Memory B cell (primary cell): ENCODE measurements at regions not wholly inside any gene's neighbourhood (a gene's known extent, or its start where the extent isn't known, plus 50 kb on each side); places are given as distances from the start of the nearest gene placed in this dataset.
"Not testable (repeated sequence)": the region's sequence is repeated elsewhere in the genome, so short reads cannot be mapped to it uniquely, and the experiment has no call there.

Experiments used
- ATAC-seq: fragments of 150-1000 bp; cut with Tn5 transposase; 2 replicates; pipeline ENCODE4 v1.10.0; 2021; ENCODE audit warnings: low read depth, mild to moderate bottlenecking, moderate library complexity
- DNase-seq, 2 donors: peaks; one replicate each; pipeline ENCODE4 v3.0.0; 2022; ENCODE audit warnings: low spot score in 2 of 2
- H3K27ac Mint-ChIP-seq: one replicate; pipeline ENCODE4 v1.8.0; 2022; ENCODE audit warnings: mild to moderate bottlenecking, moderate library complexity, mixed read lengths
- H3K27me3 Mint-ChIP-seq: one replicate; pipeline ENCODE4 v1.8.0; 2022; ENCODE audit warnings: mixed read lengths
- H3K36me3 Mint-ChIP-seq: one replicate; pipeline ENCODE4 v1.8.0; 2022; ENCODE audit warnings: mild to moderate bottlenecking, mixed read lengths
- H3K4me1 Mint-ChIP-seq: one replicate; pipeline ENCODE4 v1.8.0; 2022; ENCODE audit warnings: mixed read lengths
- H3K4me3 Mint-ChIP-seq: one replicate; pipeline ENCODE4 v1.8.0; 2022; ENCODE audit warnings: mild to moderate bottlenecking, moderate library complexity, mixed read lengths
- H3K9me3 Mint-ChIP-seq: one replicate; pipeline ENCODE4 v1.8.0; 2022; ENCODE audit warnings: mixed read lengths

DNA sequence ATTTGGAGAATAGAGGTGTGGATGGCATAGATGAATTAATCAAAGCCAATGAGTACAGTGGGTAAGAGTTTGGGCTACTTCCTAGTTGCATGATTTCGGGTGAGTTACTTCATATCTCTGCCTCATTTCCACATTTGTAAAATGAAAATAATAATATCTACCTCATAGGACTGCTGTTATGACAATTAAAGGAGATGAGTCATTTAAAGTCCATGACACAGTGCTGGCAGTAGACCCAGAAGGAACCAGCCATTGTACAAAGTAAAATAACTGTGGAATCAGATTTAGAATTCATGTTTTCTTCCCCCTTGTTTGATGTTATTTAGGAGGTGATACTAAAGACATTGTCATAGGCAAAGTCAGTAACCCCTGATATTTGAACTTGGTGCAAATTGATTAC is 139.5 kb upstream of the SLC27A6 start:
- ATAC-seq (no peak), DNase-seq (no peak)
- Mint-ChIP-seq H3K27ac (no peak overlapping the region), H3K4me1 (no peaks in the 10 kb centered on the region), H3K4me3 (no peak overlapping the region), H3K27me3 (no peaks in the 10 kb centered on the region), H3K36me3 (no peaks in the 10 kb centered on the region), H3K9me3 (peaks cover 2% of the 10 kb centered on the region)

DNA sequence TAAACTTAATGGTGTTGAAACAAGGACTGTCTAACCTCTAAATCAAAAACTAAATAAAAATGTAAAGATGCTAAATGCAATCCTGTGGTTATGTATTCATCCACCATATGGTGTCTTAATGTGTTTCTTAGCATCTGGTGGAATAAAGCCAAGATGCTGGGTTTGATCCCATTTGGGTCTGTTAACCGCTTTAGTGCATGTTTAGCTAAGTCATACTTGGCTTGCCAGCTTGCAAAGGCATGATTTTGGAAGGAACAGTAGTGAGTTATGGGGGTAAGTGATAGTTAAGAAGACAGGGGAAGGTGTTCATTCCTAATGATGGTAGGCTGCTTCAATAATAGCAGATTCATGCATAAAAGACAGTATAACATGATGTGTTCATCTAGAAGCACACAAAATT is 139.0 kb upstream of the SLC27A6 start:
- Mint-ChIP-seq H3K27ac (no peak overlapping the region), H3K9me3 (peaks cover 2% of the 10 kb centered on the region), H3K36me3 (no peaks in the 10 kb centered on the region), H3K27me3 (no peaks in the 10 kb centered on the region), H3K4me1 (no peaks in the 10 kb centered on the region), H3K4me3 (no peak overlapping the region)
- DNase-seq (no peak), ATAC-seq (no peak)

GRCh38 chr5:128836571-128836970 is 128.7 kb upstream of the SLC27A6 start:
- DNase-seq (no peak), ATAC-seq (no peak)
- Mint-ChIP-seq H3K9me3 (no peaks in the 10 kb centered on the region), H3K27ac (no peak overlapping the region), H3K4me1 (no peaks in the 10 kb centered on the region), H3K36me3 (no peaks in the 10 kb centered on the region), H3K27me3 (no peaks in the 10 kb centered on the region), H3K4me3 (no peak overlapping the region)

GRCh38 chr5:128838623-128839022 is 126.7 kb upstream of the SLC27A6 start:
- Mint-ChIP-seq H3K36me3 (no peaks in the 10 kb centered on the region), H3K27me3 (no peaks in the 10 kb centered on the region), H3K27ac (no peak overlapping the region), H3K9me3 (no peaks in the 10 kb centered on the region), H3K4me1 (no peaks in the 10 kb centered on the region), H3K4me3 (no peak overlapping the region)
- DNase-seq, result no peak
- no peak for ATAC-seq

GRCh38 chr5:128842241-128842640 is 123.0 kb upstream of the SLC27A6 start:
- H3K4me1 Mint-ChIP-seq, result no peaks in the 10 kb centered on the region
- H3K27ac Mint-ChIP-seq, result no peak overlapping the region
- H3K27me3 Mint-ChIP-seq, result no peaks in the 10 kb centered on the region
- DNase-seq (no peak), ATAC-seq (no peak)
- no peaks in the 10 kb centered on the region for H3K36me3 Mint-ChIP-seq
- H3K9me3 Mint-ChIP-seq, result peaks cover 1% of the 10 kb centered on the region
- no peak overlapping the region for H3K4me3 Mint-ChIP-seq

- no peaks in the 10 kb centered on the region for H3K4me1 Mint-ChIP-seq
- ATAC-seq (no peak), DNase-seq (no peak)
- H3K4me3 Mint-ChIP-seq, result no peak overlapping the region
- no peaks in the 10 kb centered on the region for H3K27me3 Mint-ChIP-seq
- no peaks in the 10 kb centered on the region for H3K36me3 Mint-ChIP-seq
- peaks cover 12% of the 10 kb centered on the region for H3K9me3 Mint-ChIP-seq
- H3K27ac Mint-ChIP-seq, result no peak overlapping the region
Measured at GRCh38 chr5:128844354-128844923, 120.8 kb upstream of the SLC27A6 start.

- Mint-ChIP-seq H3K27me3 (no peaks in the 10 kb centered on the region), H3K4me3 (no peak overlapping the region), H3K36me3 (no peaks in the 10 kb centered on the region), H3K27ac (no peak overlapping the region), H3K9me3 (peaks cover 20% of the 10 kb centered on the region), H3K4me1 (no peaks in the 10 kb centered on the region)
- DNase-seq (no peak), ATAC-seq (no peak)
Measured at GRCh38 chr5:128850049-128850448, 115.2 kb upstream of the SLC27A6 start.

DNA sequence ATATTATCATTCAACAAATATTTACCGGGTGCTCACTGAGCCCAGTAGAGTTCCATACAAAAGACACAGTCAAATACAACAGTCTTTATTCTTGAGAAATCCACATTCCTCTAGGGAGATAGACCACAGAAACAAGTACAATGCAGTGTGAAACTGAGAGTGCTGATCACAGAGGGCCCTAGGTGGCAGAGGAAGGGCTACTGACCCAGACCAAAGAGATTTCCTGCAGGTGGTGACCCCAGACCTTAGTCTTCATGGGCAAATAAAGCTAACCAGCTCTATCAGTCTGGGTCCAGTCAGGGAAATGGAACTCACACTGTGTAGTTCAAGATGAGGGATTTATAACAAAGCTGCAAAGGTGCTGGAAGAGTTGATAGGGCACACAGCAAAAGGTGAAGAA is 110.4 kb upstream of the SLC27A6 start:
- no peak for DNase-seq
- peaks cover 7% of the 10 kb centered on the region for H3K9me3 Mint-ChIP-seq
- no peak overlapping the region for H3K27ac Mint-ChIP-seq
- no peak overlapping the region for H3K4me3 Mint-ChIP-seq
- H3K4me1 Mint-ChIP-seq, result no peaks in the 10 kb centered on the region
- ATAC-seq, result no peak
- no peaks in the 10 kb centered on the region for H3K36me3 Mint-ChIP-seq
- H3K27me3 Mint-ChIP-seq, result no peaks in the 10 kb centered on the region

DNA sequence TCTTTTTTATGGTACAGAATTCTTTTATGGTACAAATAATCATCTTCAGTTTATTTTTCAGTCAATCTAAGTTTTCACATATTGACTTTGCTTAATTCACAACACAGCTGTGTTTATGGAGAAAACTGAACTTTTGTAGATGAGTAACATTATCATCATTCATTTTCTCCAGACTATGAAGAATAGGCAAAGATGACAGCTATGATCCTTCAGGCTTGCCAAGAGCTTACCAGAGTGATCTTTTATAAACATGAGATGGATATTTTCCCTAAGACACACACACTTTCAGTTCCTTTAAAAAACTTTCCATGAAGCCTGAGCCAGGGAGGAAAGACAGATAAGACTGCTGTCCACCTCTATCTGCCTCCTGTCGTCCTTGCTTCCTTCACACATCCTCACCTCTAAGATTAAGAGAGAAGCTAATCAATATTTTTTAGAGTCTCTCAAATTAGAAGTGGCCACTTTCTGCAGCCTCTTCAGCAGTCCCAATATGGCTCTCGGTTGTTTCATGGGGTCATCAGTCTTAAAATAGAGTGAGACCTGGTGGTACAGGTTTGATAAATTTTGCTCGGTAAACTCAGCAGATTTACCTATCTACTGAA is 108.1 kb upstream of the SLC27A6 start:
- Mint-ChIP-seq H3K4me1 (no peaks in the 10 kb centered on the region), H3K9me3 (peaks cover 5% of the 10 kb centered on the region), H3K27ac (no peak overlapping the region), H3K27me3 (no peaks in the 10 kb centered on the region), H3K4me3 (no peak overlapping the region), H3K36me3 (no peaks in the 10 kb centered on the region)
- ATAC-seq (no peak), DNase-seq (no peak)

DNA sequence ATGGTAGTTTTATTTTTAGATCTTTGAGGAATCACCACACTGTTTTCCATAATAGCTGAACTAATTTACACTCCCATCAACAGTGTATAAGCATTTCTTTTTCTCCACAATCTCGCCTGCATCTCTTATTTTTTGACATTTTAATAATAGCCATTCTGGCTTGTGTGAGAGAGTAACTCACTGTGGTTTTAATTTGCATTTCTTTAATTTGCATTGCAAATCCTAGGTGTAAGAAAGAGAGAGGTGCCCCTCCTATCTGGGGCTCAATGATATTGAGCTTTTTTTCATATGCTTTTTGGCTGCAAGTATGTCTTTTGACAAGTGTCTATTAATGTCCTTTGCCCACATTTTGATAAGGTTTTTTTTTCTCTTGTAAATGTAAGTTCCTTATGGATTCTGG is 106.3 kb upstream of the SLC27A6 start:
- H3K4me1 Mint-ChIP-seq, result no peaks in the 10 kb centered on the region
- no peak for DNase-seq
- H3K4me3 Mint-ChIP-seq, result no peak overlapping the region
- H3K27ac Mint-ChIP-seq, result no peak overlapping the region
- no peak for ATAC-seq
- H3K36me3 Mint-ChIP-seq, result no peaks in the 10 kb centered on the region
- peaks cover 4% of the 10 kb centered on the region for H3K9me3 Mint-ChIP-seq
- H3K27me3 Mint-ChIP-seq, result no peaks in the 10 kb centered on the region

GRCh38 chr5:128861155-128861554 is 104.1 kb upstream of the SLC27A6 start:
- H3K36me3 Mint-ChIP-seq, H3K9me3 Mint-ChIP-seq, ATAC-seq: not testable (repeated sequence)

DNA sequence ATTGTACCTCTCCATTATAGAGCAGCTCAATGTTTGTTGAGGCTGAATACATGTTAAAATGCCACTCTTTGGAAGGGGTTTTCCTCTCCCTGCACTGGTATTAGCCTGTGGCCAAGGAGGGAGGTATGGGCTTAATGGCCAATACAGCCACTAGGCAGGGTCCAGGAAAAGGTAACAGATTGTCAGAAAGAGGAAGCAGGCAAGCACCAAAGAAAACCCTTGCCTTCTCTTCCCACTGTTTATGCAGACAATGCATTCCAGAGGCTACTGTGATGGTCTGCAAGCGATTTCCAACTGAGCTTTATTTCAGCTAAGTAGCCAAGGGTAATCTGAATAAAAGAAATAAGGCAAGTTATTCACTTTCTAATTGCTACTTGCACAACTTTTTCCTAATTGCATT is 95.3 kb upstream of the SLC27A6 start:
- Mint-ChIP-seq H3K4me3 (no peak overlapping the region), H3K9me3 (peaks cover 2% of the 10 kb centered on the region), H3K27me3 (no peaks in the 10 kb centered on the region), H3K4me1 (no peaks in the 10 kb centered on the region), H3K36me3 (no peaks in the 10 kb centered on the region), H3K27ac (no peak overlapping the region)
- ATAC-seq, result no peak
- no peak for DNase-seq

More at GRCh38 chr5:128861155-128861554, 104.1 kb upstream of the SLC27A6 start:
- not testable (repeated sequence) for H3K27me3 Mint-ChIP-seq, H3K27ac Mint-ChIP-seq, DNase-seq, H3K4me1 Mint-ChIP-seq, H3K4me3 Mint-ChIP-seq

DNA sequence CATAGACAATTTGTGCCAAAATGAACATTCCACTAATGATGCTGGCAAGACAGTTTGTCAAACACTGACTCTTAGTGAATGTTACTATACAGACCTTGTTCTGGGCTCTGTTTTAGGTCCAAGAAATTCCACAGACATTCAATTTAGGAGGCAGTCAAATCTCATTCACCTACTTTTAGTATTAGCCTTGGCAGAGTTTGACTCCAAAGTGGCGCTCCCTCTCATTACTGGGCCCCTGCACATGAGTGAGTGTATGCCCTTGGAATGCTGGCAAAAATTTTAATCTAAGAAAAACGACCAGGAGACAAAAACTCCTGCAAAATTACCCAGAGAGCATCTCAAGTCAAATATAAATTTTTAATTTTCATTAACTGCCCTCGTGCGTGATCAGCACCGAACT is 94.9 kb upstream of the SLC27A6 start:
- Mint-ChIP-seq H3K36me3 (no peaks in the 10 kb centered on the region), H3K9me3 (peaks cover 2% of the 10 kb centered on the region), H3K4me1 (no peaks in the 10 kb centered on the region), H3K27me3 (no peaks in the 10 kb centered on the region), H3K27ac (no peak overlapping the region), H3K4me3 (no peak overlapping the region)
- ATAC-seq (no peak), DNase-seq (no peak)

DNA sequence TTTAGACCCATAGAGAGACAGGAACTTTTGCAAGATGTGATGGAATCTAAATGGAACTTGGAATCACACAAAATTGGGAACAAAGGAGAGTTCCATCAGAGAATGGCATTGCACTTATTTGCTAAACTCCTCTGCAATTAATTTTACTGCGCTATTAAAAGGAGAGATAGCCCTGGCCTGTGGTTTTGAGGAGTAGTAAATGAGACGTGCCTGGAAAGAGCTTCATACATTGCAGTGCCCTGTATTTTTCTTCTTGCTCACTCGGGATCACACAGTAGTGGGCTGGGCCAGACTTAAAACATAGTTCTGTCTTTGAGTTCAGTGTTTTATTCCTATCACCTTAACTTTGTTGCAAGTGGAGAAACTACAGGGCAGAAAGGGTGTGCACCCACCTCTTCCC is 94.4 kb upstream of the SLC27A6 start:
- no peaks in the 10 kb centered on the region for H3K27me3 Mint-ChIP-seq
- no peaks in the 10 kb centered on the region for H3K36me3 Mint-ChIP-seq
- H3K27ac Mint-ChIP-seq, result no peak overlapping the region
- H3K4me1 Mint-ChIP-seq, result no peaks in the 10 kb centered on the region
- no peak for DNase-seq
- H3K4me3 Mint-ChIP-seq, result no peak overlapping the region
- H3K9me3 Mint-ChIP-seq, result peaks cover 2% of the 10 kb centered on the region
- ATAC-seq, result no peak
